GM10266 (cell line): ENCODE measurements at regions not wholly inside any gene's neighbourhood (a gene's known extent, or its start where the extent isn't known, plus 50 kb on each side); places are given as distances from the start of the nearest gene placed in this dataset.

Source experiments
- DNase-seq: peaks from one replicate; pipeline ENCODE4 v3.0.0; 2012; ENCODE audit errors: extremely low spot score
- TF ChIP-seq, protein P1 (sequence below): IDR thresholded peaks from 2 replicates; pipeline ENCODE4 v1.5.1; 2012; ENCODE audit warnings: mild to moderate bottlenecking, low read depth; ENCODE audit not compliant: control insufficient read depth, insufficient read depth; ENCODE audit errors: missing control alignments

DNA sequence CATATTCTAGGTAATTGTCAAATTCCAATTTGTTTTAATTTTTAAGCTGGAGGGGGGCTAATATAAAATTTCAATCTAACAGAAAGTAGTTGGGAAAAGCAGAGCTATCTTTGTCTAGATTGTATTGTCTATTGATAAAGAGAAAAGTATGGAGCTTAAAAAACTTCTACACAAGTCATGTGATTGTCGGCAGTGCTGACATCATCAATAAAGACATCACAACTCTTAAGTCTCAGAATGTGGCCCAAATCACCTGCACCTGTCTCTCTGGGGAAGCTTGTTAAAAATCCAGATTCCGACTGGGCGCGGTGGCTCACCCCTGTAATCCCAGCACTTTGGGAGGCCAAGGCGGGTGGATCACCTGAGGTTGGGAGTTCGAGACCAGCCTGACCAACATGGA lies 333.8 kb downstream of the RASEF start:
- TF ChIP-seq, protein P1, sequence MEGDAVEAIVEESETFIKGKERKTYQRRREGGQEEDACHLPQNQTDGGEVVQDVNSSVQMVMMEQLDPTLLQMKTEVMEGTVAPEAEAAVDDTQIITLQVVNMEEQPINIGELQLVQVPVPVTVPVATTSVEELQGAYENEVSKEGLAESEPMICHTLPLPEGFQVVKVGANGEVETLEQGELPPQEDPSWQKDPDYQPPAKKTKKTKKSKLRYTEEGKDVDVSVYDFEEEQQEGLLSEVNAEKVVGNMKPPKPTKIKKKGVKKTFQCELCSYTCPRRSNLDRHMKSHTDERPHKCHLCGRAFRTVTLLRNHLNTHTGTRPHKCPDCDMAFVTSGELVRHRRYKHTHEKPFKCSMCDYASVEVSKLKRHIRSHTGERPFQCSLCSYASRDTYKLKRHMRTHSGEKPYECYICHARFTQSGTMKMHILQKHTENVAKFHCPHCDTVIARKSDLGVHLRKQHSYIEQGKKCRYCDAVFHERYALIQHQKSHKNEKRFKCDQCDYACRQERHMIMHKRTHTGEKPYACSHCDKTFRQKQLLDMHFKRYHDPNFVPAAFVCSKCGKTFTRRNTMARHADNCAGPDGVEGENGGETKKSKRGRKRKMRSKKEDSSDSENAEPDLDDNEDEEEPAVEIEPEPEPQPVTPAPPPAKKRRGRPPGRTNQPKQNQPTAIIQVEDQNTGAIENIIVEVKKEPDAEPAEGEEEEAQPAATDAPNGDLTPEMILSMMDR = no peak
- DNase-seq = no peak

DNA sequence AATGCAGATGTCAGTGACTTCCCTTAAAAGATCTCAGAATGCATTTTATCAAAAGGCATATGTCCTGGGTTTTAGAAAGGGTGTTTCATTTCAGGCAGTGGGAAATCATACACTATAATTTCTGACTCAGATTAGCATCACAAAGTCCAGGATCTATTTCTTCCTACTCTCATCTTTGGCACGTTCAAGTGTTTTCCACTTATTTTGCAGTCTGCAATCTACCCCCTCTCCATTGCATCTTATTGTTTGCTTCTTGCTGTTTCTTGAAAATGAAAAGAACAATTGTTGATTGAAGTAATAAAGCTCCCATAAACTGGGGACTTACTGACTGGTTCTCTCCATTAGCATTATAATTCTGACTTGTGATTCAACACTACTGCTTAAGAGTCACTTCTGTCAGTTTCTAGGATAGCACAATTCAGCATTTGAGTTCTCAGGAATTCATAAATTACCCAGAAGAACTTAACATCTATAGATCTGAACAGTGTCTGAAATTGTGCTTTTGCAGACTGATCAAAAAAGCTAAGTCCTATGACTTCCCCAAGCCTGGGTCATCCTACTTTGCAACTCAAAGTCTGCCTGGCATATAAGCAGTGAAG lies 332.9 kb downstream of the RASEF start:
- TF ChIP-seq, protein P1 = no peak
- DNase-seq = no peak

DNA sequence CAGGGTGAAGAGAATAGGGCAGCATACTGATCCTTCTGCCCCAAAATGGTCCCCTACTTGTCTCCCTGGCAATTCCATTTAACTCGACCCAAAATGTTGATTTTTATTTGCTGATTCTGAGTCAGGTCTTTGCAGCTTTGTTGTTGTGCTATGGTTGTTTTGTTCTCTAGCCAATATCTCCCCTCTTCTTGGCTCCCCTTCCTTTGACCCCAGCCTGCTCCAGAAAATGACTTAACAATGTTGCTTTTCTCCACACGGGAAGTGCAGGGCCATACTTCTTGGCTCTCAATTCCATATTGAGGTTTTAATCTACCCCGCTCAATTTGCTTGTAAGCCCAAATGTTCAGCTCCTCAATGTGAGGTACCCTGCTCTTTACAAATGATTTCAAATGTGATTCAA lies 330.0 kb downstream of the RASEF start:
- no peak for DNase-seq
- TF ChIP-seq, protein P1 = no peak

DNA sequence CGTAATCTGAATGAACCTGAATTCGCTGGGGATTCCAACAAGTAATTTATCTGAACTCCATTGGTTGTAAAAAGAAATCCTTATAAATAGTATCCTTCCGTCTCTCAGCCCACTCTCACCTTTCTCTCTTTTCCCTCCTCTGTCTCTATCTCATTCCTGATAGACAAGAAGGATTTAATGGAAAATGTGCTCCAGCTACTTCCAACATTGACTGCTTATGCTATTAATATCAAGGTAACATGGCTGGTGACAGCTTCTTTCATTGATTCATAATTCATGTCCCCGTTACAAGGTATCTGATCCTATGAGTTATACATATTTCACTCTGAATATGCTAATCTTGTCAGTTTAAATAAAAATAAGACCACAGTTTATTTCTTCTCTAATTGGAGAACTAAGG lies 326.8 kb downstream of the RASEF start:
- TF ChIP-seq, protein P1 = no peak
- DNase-seq = no peak

DNA sequence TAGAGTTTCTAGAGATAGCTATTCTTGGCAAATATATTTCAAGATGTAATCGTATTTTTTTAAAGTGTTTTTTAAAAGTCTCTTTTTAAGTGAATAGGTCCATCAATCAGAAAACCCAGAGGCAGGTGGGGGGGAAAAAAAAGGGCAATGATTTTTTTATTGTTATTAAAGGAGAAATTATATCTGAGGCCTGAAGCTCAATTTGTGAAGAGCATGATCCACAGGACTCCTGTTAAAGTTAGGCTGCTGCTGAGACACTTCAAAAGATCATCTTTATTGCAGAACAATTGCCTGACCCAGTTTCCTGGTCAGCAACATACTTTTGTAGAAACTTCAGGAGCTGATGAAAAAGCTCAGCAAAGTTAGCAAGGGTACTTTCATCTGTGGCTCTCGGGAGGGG lies 326.2 kb downstream of the RASEF start:
- DNase-seq = no peak
- TF ChIP-seq, protein P1 = no peak

DNA sequence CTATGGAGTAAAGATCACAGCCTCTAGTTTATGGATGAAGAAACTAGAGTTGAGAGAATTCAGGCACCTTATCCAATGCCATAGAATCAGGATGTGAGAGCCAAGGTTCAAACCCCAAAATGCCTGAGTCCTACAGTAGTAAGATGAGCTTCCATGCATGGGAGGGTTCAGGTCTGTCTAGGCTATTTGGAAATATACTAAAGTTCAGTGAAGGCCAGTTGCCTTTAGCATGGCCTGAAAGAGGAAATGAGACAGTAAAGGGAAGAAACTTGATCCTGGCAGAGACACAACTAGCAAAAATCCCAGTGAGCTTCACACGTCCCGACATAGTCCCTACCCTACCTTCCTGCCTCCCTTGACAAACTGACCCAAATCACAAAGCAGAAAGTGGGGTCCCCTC lies 317.0 kb downstream of the RASEF start:
- DNase-seq = no peak

DNA sequence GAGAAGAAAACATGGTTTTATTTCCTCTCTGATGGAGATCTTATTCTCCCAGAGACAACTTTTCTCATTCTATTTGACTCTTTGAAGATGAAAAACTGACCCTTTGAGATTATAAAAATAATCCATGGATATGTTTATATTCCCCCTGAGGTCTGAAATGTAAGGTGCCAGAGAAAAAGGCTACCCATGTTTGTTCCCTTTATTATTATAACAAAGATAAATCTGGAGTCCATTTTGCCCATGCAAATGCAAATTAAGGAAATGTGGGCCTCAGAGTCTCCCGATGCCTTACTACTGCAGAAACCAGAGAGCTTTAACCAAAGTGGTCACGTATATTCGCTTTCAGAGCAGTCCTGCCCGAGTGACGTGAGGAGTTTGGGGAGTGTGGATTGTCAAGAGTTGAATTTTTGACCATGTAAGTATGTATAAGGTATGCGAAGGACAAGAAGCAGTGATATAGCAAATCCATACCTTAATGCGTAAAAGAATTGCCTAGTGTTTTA lies 312.5 kb downstream of the RASEF start:
- DNase-seq = no peak
- TF ChIP-seq, protein P1 = no peak

More for the DNA sequence above, 317.0 kb downstream of the RASEF start:
- TF ChIP-seq, protein P1 = no peak
